ENCODE measurements at regions not wholly inside any gene's neighbourhood (a gene's known extent, or its start where the extent isn't known, plus 50 kb on each side); places are given as distances from the start of the nearest gene placed in this dataset.

DNA sequence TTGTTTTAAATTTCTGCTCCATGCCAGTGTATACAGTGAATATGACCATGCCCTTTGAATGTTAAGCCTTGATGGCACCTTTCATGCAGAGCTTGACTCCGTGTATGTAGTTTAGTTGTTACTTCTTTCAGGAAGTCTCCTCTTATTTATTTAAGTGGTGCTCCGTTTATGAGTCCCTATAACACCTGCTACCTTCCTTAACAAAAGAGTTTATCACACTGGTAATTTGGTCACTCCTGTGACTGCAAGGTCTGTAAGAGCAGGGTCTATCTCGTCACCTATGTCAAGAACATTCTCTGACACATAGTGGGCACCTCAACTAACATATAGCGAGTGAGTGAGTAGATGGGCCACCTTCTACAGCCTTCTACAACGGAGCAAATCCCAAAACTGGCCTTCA lies 152.5 kb downstream of the CCDC34 start:
- peaks cover 0 to 7% of the 10 kb centered on the region in 2 experiments for H3K27me3 ChIP-seq (ENCODE audit: control insufficient read depth in 1 of 2, insufficient read depth in 2 of 2, low read length in 2 of 2)
- intact Hi-C loops (cut with DNase I, micrococcal nuclease): no loop called here
- Mint-ChIP-seq H3K9me3 (no peaks in the 10 kb centered on the region), H3K4me1 (ENCODE audit: low read depth) (no peaks in the 10 kb centered on the region), H3K4me3 (no peak overlapping the region), H3K36me3 (ENCODE audit: low read depth) (no peaks in the 10 kb centered on the region), H3K27me3 (peaks cover 28% of the 10 kb centered on the region), H3K27ac (no peak overlapping the region)
- H3K4me3 ChIP-seq (ENCODE audit: low read length): no peak overlapping the region
- H3K27ac ChIP-seq (ENCODE audit: low read depth in 1 of 2, low read length in 2 of 2): no peak overlapping the region
- ChIA-PET CTCF (no interaction called here), POLR2A (no interaction called here)
- TF ChIP-seq, protein P1, sequence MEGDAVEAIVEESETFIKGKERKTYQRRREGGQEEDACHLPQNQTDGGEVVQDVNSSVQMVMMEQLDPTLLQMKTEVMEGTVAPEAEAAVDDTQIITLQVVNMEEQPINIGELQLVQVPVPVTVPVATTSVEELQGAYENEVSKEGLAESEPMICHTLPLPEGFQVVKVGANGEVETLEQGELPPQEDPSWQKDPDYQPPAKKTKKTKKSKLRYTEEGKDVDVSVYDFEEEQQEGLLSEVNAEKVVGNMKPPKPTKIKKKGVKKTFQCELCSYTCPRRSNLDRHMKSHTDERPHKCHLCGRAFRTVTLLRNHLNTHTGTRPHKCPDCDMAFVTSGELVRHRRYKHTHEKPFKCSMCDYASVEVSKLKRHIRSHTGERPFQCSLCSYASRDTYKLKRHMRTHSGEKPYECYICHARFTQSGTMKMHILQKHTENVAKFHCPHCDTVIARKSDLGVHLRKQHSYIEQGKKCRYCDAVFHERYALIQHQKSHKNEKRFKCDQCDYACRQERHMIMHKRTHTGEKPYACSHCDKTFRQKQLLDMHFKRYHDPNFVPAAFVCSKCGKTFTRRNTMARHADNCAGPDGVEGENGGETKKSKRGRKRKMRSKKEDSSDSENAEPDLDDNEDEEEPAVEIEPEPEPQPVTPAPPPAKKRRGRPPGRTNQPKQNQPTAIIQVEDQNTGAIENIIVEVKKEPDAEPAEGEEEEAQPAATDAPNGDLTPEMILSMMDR (IDR thresholded peaks at IDR 0.05): no peak
- H3K36me3 ChIP-seq (ENCODE audit: insufficient read depth, low read length): no peaks in the 10 kb centered on the region
- no peak for ATAC-seq (ENCODE audit: poor library complexity)
- no peaks in the 10 kb centered on the region for H3K4me1 ChIP-seq (ENCODE audit: insufficient read depth, low read length)
- H3K9me3 ChIP-seq (ENCODE audit: control insufficient read depth in 1 of 2, insufficient read depth in 1 of 2, low read length in 2 of 2): no peaks in the 10 kb centered on the region
- no peak for DNase-seq

DNA sequence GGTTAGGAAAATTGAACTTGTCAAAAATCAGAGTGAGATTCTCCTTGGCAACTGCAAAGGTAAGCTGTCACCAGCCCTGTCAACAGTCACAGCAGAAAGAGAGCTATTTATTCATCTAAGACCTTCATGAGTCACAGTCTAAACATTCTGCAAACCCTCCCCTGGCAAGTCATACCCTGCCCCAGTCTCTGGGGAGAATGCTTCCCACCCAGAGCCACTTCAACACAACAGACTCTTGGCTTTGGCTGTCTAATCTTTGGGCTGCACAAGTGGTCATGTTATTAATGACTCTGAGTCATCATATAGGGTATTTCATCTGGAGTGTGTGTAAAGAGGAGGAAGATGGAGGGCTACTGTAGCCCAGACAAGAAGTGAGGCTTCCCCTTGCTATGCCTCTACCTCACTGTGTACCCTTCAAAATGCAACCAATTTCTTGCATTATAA lies 153.4 kb downstream of the CCDC34 start:
- ATAC-seq (ENCODE audit: poor library complexity) (no peak), DNase-seq (no peak)
- ChIA-PET CTCF (no interaction called here), POLR2A (no interaction called here)
- peaks cover 0 to 7% of the 10 kb centered on the region in 2 experiments for H3K27me3 ChIP-seq (ENCODE audit: control insufficient read depth in 1 of 2, insufficient read depth in 2 of 2, low read length in 2 of 2)
- no peak overlapping the region for H3K4me3 ChIP-seq (ENCODE audit: low read length)
- no peaks in the 10 kb centered on the region for H3K36me3 ChIP-seq (ENCODE audit: insufficient read depth, low read length)
- H3K9me3 ChIP-seq (ENCODE audit: control insufficient read depth in 1 of 2, insufficient read depth in 1 of 2, low read length in 2 of 2): no peaks in the 10 kb centered on the region
- Mint-ChIP-seq H3K27ac (no peak overlapping the region), H3K36me3 (ENCODE audit: low read depth) (no peaks in the 10 kb centered on the region), H3K4me3 (no peak overlapping the region), H3K27me3 (peaks cover 22% of the 10 kb centered on the region), H3K4me1 (ENCODE audit: low read depth) (no peaks in the 10 kb centered on the region), H3K9me3 (no peaks in the 10 kb centered on the region)
- H3K4me1 ChIP-seq (ENCODE audit: insufficient read depth, low read length): no peaks in the 10 kb centered on the region
- no peak overlapping the region for H3K27ac ChIP-seq (ENCODE audit: low read depth in 1 of 2, low read length in 2 of 2)
- TF ChIP-seq, protein P1 (IDR thresholded peaks at IDR 0.05): no peak
- intact Hi-C loops (cut with DNase I, micrococcal nuclease): no loop called here

DNA sequence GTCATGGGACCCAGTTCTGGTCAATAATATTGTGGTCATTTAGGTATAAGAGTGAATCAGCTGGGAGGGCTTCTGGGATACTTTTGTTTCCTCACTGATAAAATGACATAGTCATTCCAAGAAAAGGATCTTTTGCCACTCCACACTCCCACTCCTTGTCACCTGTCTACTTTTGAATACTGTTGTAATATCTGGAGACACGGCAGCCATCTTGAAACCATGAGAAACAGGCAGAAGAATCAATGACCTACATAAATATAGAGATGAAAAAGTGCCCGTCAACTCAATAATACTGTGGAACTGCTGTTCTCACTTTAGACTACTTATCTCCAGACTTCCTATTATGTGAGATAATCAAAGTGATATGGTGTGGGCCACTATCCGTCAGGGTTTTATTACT lies 154.2 kb downstream of the CCDC34 start:
- intact Hi-C loops (cut with DNase I, micrococcal nuclease): no loop called here
- no peak overlapping the region for H3K4me3 Mint-ChIP-seq
- H3K27me3 Mint-ChIP-seq: peaks cover 20% of the 10 kb centered on the region
- no peak for DNase-seq
- CTCF ChIA-PET: no interaction called here
- no peak overlapping the region for H3K4me3 ChIP-seq (ENCODE audit: low read length)
- no peaks in the 10 kb centered on the region for H3K4me1 Mint-ChIP-seq (ENCODE audit: low read depth)
- no peak overlapping the region for H3K27ac Mint-ChIP-seq
- peaks cover 0 to 7% of the 10 kb centered on the region in 2 experiments for H3K27me3 ChIP-seq (ENCODE audit: control insufficient read depth in 1 of 2, insufficient read depth in 2 of 2, low read length in 2 of 2)
- TF ChIP-seq, protein P1 (IDR thresholded peaks at IDR 0.05): no peak
- H3K36me3 ChIP-seq (ENCODE audit: insufficient read depth, low read length): no peaks in the 10 kb centered on the region
- H3K4me1 ChIP-seq (ENCODE audit: insufficient read depth, low read length): no peaks in the 10 kb centered on the region
- H3K36me3 Mint-ChIP-seq (ENCODE audit: low read depth): no peaks in the 10 kb centered on the region
- no peaks in the 10 kb centered on the region for H3K9me3 Mint-ChIP-seq
- no peak for ATAC-seq (ENCODE audit: poor library complexity)
- POLR2A ChIA-PET: no interaction called here
- H3K9me3 ChIP-seq (ENCODE audit: control insufficient read depth in 1 of 2, insufficient read depth in 1 of 2, low read length in 2 of 2): no peaks in the 10 kb centered on the region
- H3K27ac ChIP-seq (ENCODE audit: low read depth in 1 of 2, low read length in 2 of 2): no peak overlapping the region
